Panc1 (cell line): ENCODE measurements at regions not wholly inside any gene's neighbourhood (a gene's known extent, or its start where the extent isn't known, plus 50 kb on each side); places are given as distances from the start of the nearest gene placed in this dataset.

Experiments
- ATAC-seq: fragments of 200-7000 bp; cut with Tn5 transposase; 2 replicates; pipeline ENCODE4 v1.9.1; 2020; ENCODE audit warnings: mild to moderate bottlenecking, moderate library complexity
- BruUV-seq: library from RNA; stranded (reverse); fragments of 400-500 nt; replicated peaks from 2 replicates; lab custom pipeline; 2021; lab: Mats Ljungman, UMichigan
- CTCF ChIA-PET: fragments of 300-600 bp; sonication (Branson Sonifier 250); formaldehyde crosslinking; loops from one replicate; lab custom pipeline; 2022; ENCODE audit warnings: antibody characterized with exemption; lab: Charles Lee
- POLR2A ChIA-PET: fragments of 300-600 bp; sonication (Branson Sonifier 250); formaldehyde crosslinking; loops from one replicate; lab custom pipeline; 2022; ENCODE audit warnings: antibody characterized with exemption; lab: Charles Lee
- DNase-seq: peaks from one replicate; pipeline ENCODE4 v3.0.0-alpha.2; 2010; ENCODE audit warnings: low read depth, low spot score
- H3K27ac ChIP-seq: 2 replicates; pipeline ENCODE4 v1.5.1; 2011; ENCODE audit warnings: mild to moderate bottlenecking, low read length, inconsistent platforms
- H3K27me3 ChIP-seq: fragments of 200-500 bp; sonication (Bioruptor generic); 2 replicates; pipeline ENCODE4 v1.6.0; 2014; ENCODE audit warnings: low read length, inconsistent platforms; ENCODE audit not compliant: control insufficient read depth, insufficient read depth
- H3K36me3 ChIP-seq: fragments of 200-500 bp; sonication (Bioruptor generic); 2 replicates; pipeline ENCODE4 v1.5.1; 2014; ENCODE audit warnings: inconsistent platforms, mild to moderate bottlenecking, low read length, moderate library complexity; ENCODE audit not compliant: control insufficient read depth, insufficient read depth
- H3K4me1 ChIP-seq: 2 replicates; pipeline ENCODE4 v1.5.1; 2011; ENCODE audit warnings: inconsistent platforms, mild to moderate bottlenecking, low read length, moderate library complexity; ENCODE audit not compliant: control insufficient read depth, insufficient read depth
- H3K4me3 ChIP-seq, 2 experiments: 2 replicates each; pipeline ENCODE4 v1.5.1; 2011 to 2012; ENCODE audit warnings: low read depth in 2 of 2, low read length in 2 of 2, mild to moderate bottlenecking in 2 of 2, inconsistent platforms in 1 of 2, moderate library complexity in 1 of 2
- H3K9me3 ChIP-seq: fragments of 200-500 bp; sonication (Bioruptor generic); 2 replicates; pipeline ENCODE4 v1.5.1; 2014; ENCODE audit warnings: low read depth, mild to moderate bottlenecking, inconsistent platforms, low read length, moderate library complexity; ENCODE audit not compliant: control insufficient read depth, insufficient read depth
- POLR2AphosphoS5 ChIP-seq: IDR thresholded peaks from 2 replicates; pipeline ENCODE4 v1.6.1; 2012; ENCODE audit warnings: mild to moderate bottlenecking, low read depth, low read length, moderate library complexity
- SIN3A ChIP-seq: IDR thresholded peaks from 2 replicates; pipeline ENCODE4 v1.6.1; 2012; ENCODE audit warnings: low read depth, mild to moderate bottlenecking, low read length, moderate library complexity, borderline replicate concordance; ENCODE audit not compliant: insufficient read depth
- TCF7L2 ChIP-seq: IDR thresholded peaks from 2 replicates; pipeline ENCODE4 v1.6.1; 2011; ENCODE audit warnings: mild to moderate bottlenecking, low read depth, low read length, inconsistent platforms
- in situ Hi-C: cut with HindIII; loops from 2 replicates; pipeline ENCODE4 v1.10.0; 2016; ENCODE audit warnings: low sequenced_read_pairs, low pct_unique_long_range_greater_than_20kb
- intact Hi-C: fragments of 100-400 bp; cut with micrococcal nuclease; formaldehyde crosslinking; loops from one replicate; pipeline ENCODE4 v1.10.0; 2022; ENCODE audit not compliant: unreplicated experiment
- TF ChIP-seq, protein P1 (sequence below), 2 experiments: IDR thresholded peaks; 2 replicates each; pipeline ENCODE4 v1.6.1; 2011 to 2012; ENCODE audit warnings: low read depth in 2 of 2, control low read depth in 1 of 2, low read length in 1 of 2, mild to moderate bottlenecking in 1 of 2, moderate library complexity in 1 of 2; ENCODE audit not compliant: insufficient read depth in 1 of 2
- TF ChIP-seq, protein P2 (sequence below): fragments of 450-650 bp; IDR thresholded peaks from 2 replicates; pipeline ENCODE4 v1.5.1; 2017; ENCODE audit warnings: mild to moderate bottlenecking

DNA sequence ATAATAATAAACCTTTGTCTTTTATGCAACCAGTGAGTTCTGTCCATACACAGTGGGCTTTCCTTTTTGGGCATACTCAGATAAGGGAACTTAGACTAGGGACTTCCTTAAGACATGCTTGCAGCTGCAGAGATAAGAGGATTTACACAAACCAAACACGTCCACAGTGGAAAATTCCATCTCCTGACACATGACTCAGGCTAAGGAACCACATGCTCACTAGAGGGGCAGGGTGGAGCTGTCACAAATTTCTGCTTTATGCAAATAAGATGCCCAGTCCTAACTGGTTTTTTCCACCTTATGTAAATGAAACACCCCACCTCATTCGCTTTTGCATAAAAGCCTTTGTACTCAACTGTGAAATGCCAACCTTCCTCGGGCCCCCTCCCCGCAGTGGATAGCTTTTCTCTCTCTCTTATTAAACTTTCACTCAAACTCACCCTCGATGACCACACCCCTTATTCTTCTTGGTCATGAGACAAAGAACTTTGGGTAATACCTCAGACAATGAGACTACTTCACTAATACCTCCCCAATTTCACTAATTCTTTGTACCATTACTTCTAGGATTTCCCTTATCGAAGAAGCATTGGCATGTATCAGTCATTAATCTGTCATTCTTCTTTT is 170.3 kb upstream of the FTMT start:
- Histone ChIP-seq H3K36me3 (no peaks in the 10 kb centered on the region), H3K27ac (no peak overlapping the region), H3K4me3 (no peak overlapping the region), H3K4me1 (no peaks in the 10 kb centered on the region), H3K9me3 (no peaks in the 10 kb centered on the region), H3K27me3 (no peaks in the 10 kb centered on the region)
- no peak for ATAC-seq
- ChIA-PET CTCF (no interaction called here), POLR2A (no interaction called here)
- DNase-seq: no peak
- no peak for TF ChIP-seq TCF7L2
- TF ChIP-seq, protein P1, sequence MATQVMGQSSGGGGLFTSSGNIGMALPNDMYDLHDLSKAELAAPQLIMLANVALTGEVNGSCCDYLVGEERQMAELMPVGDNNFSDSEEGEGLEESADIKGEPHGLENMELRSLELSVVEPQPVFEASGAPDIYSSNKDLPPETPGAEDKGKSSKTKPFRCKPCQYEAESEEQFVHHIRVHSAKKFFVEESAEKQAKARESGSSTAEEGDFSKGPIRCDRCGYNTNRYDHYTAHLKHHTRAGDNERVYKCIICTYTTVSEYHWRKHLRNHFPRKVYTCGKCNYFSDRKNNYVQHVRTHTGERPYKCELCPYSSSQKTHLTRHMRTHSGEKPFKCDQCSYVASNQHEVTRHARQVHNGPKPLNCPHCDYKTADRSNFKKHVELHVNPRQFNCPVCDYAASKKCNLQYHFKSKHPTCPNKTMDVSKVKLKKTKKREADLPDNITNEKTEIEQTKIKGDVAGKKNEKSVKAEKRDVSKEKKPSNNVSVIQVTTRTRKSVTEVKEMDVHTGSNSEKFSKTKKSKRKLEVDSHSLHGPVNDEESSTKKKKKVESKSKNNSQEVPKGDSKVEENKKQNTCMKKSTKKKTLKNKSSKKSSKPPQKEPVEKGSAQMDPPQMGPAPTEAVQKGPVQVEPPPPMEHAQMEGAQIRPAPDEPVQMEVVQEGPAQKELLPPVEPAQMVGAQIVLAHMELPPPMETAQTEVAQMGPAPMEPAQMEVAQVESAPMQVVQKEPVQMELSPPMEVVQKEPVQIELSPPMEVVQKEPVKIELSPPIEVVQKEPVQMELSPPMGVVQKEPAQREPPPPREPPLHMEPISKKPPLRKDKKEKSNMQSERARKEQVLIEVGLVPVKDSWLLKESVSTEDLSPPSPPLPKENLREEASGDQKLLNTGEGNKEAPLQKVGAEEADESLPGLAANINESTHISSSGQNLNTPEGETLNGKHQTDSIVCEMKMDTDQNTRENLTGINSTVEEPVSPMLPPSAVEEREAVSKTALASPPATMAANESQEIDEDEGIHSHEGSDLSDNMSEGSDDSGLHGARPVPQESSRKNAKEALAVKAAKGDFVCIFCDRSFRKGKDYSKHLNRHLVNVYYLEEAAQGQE (IDR thresholded peaks at IDR 0.05; ENCODE audit: insufficient read depth in 1 of 2, low read depth in 2 of 2, low read length in 1 of 2): no peak
- TF ChIP-seq, protein P2, sequence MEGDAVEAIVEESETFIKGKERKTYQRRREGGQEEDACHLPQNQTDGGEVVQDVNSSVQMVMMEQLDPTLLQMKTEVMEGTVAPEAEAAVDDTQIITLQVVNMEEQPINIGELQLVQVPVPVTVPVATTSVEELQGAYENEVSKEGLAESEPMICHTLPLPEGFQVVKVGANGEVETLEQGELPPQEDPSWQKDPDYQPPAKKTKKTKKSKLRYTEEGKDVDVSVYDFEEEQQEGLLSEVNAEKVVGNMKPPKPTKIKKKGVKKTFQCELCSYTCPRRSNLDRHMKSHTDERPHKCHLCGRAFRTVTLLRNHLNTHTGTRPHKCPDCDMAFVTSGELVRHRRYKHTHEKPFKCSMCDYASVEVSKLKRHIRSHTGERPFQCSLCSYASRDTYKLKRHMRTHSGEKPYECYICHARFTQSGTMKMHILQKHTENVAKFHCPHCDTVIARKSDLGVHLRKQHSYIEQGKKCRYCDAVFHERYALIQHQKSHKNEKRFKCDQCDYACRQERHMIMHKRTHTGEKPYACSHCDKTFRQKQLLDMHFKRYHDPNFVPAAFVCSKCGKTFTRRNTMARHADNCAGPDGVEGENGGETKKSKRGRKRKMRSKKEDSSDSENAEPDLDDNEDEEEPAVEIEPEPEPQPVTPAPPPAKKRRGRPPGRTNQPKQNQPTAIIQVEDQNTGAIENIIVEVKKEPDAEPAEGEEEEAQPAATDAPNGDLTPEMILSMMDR: no peak
- no peak for TF ChIP-seq POLR2AphosphoS5
- no peak for TF ChIP-seq SIN3A
- intact Hi-C loops (no loop called here), in situ Hi-C loops (no loop called here)
- BruUV-seq: no TSS peak

DNA sequence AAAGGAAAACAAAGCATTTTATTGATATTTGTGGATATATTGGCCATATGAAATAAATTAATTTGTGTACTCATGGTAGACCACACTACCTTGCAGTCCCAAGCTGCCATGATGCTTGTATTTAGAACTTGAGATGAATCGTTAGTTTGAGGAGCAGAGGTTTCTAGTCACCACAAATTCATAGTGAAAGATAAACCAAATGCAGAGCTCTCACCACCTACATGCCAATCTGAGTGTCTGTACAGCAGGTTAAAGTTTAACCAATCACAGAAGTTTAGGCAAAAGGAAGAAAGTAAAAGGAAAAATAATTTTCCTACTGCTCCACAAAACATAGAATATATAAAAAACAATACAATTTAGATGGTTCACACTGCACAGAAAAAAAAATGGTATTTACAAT is 163.6 kb upstream of the FTMT start:
- CTCF ChIA-PET: no interaction called here
- no peaks in the 10 kb centered on the region for H3K4me1 ChIP-seq
- POLR2A ChIA-PET: no interaction called here
- in situ Hi-C loops: no loop called here
- H3K27me3 ChIP-seq: no peaks in the 10 kb centered on the region
- intact Hi-C loops: no loop called here
- H3K9me3 ChIP-seq: no peaks in the 10 kb centered on the region
- TF ChIP-seq, protein P1 (IDR thresholded peaks at IDR 0.05; ENCODE audit: insufficient read depth in 1 of 2, low read depth in 2 of 2, low read length in 1 of 2): no peak
- TF ChIP-seq SIN3A (no peak), POLR2AphosphoS5 (no peak), TCF7L2 (no peak)
- TF ChIP-seq, protein P2: no peak
- no peak overlapping the region for H3K27ac ChIP-seq
- no peak overlapping the region for H3K4me3 ChIP-seq
- no peak for ATAC-seq
- DNase-seq: no peak
- no peaks in the 10 kb centered on the region for H3K36me3 ChIP-seq
- BruUV-seq: no TSS peak
